H9 (cell line): ENCODE measurements at regions not wholly inside any gene's neighbourhood (a gene's known extent, or its start where the extent isn't known, plus 50 kb on each side); places are given as distances from the start of the nearest gene placed in this dataset.

Experiments used
- DNase-seq: peaks from one replicate; pipeline ENCODE4 v3.0.0-alpha.2; 2017
- H2AFZ ChIP-seq: one replicate; pipeline ENCODE4 v1.6.1; 2013; ENCODE audit warnings: mild to moderate bottlenecking, low read length, control low read depth, moderate library complexity
- H2AK5ac ChIP-seq: 2 replicates; pipeline ENCODE4 v1.6.1; 2013; ENCODE audit warnings: low read length, control low read depth, mixed read lengths; ENCODE audit not compliant: insufficient read length
- H2BK120ac ChIP-seq: one replicate; pipeline ENCODE4 v1.6.1; 2013; ENCODE audit warnings: low read depth, mild to moderate bottlenecking, low read length, control low read depth, inconsistent platforms; ENCODE audit not compliant: poor library complexity, severe bottlenecking
- H2BK12ac ChIP-seq: 2 replicates; pipeline ENCODE4 v1.6.1; 2013; ENCODE audit warnings: low read length, control low read depth, mixed read lengths, low read depth; ENCODE audit not compliant: insufficient read length
- H2BK15ac ChIP-seq: 2 replicates; pipeline ENCODE4 v1.6.1; 2013; ENCODE audit warnings: low read depth, low read length, control low read depth
- H2BK20ac ChIP-seq: one replicate; pipeline ENCODE4 v1.6.1; 2013; ENCODE audit warnings: low read depth, mild to moderate bottlenecking, low read length, control low read depth, inconsistent platforms; ENCODE audit not compliant: poor library complexity, severe bottlenecking
- H2BK5ac ChIP-seq: 2 replicates; pipeline ENCODE4 v1.6.1; 2013; ENCODE audit warnings: low read length, control low read depth, mixed read lengths; ENCODE audit not compliant: insufficient read length
- H3K14ac ChIP-seq: 2 replicates; pipeline ENCODE4 v1.6.1; 2013; ENCODE audit warnings: low read length, control low read depth; ENCODE audit not compliant: insufficient read depth
- H3K18ac ChIP-seq: 2 replicates; pipeline ENCODE4 v1.6.1; 2013; ENCODE audit warnings: low read depth, mild to moderate bottlenecking, mixed read lengths, low read length, control low read depth; ENCODE audit not compliant: insufficient read length
- H3K23ac ChIP-seq: 2 replicates; pipeline ENCODE4 v1.6.1; 2013; ENCODE audit warnings: low read length, control low read depth, mixed read lengths, low read depth; ENCODE audit not compliant: insufficient read length
- H3K23me2 ChIP-seq: 2 replicates; pipeline ENCODE4 v1.6.1; 2013; ENCODE audit warnings: low read depth, mild to moderate bottlenecking, mixed read lengths, low read length, control low read depth; ENCODE audit not compliant: insufficient read length, poor library complexity, severe bottlenecking
- H3K27ac ChIP-seq: 2 replicates; pipeline ENCODE4 v1.5.1; 2013; ENCODE audit warnings: low read length, control low read depth, mixed read lengths, low read depth; ENCODE audit not compliant: insufficient read length
- H3K27me3 ChIP-seq: 2 replicates; pipeline ENCODE4 v1.6.1; 2013; ENCODE audit warnings: low read length, control low read depth, inconsistent platforms; ENCODE audit not compliant: insufficient read depth
- H3K4ac ChIP-seq: 2 replicates; pipeline ENCODE4 v1.6.1; 2013; ENCODE audit warnings: low read depth, mild to moderate bottlenecking, control low read depth, inconsistent platforms, low read length, moderate library complexity
- H3K4me1 ChIP-seq: 2 replicates; pipeline ENCODE4 v1.6.1; 2013; ENCODE audit warnings: low read length, control low read depth, inconsistent platforms; ENCODE audit not compliant: insufficient read depth
- H3K4me2 ChIP-seq: 2 replicates; pipeline ENCODE4 v1.6.1; 2013; ENCODE audit warnings: low read length, control low read depth, mixed read lengths; ENCODE audit not compliant: insufficient read length, insufficient read depth
- H3K56ac ChIP-seq: 2 replicates; pipeline ENCODE4 v1.6.1; 2013; ENCODE audit warnings: low read depth, mild to moderate bottlenecking, mixed read lengths, low read length, control low read depth; ENCODE audit not compliant: insufficient read length
- H3K79me1 ChIP-seq: 2 replicates; pipeline ENCODE4 v1.6.1; 2013; ENCODE audit warnings: low read depth, mild to moderate bottlenecking, moderate library complexity, low read length, control low read depth, inconsistent platforms; ENCODE audit not compliant: insufficient read depth, poor library complexity, severe bottlenecking
- H3K79me2 ChIP-seq: 2 replicates; pipeline ENCODE4 v1.6.1; 2013; ENCODE audit warnings: low read length, control low read depth, inconsistent platforms; ENCODE audit not compliant: insufficient read depth
- H3K9ac ChIP-seq: 2 replicates; pipeline ENCODE4 v1.6.1; 2013; ENCODE audit warnings: low read length, control low read depth, mixed read lengths; ENCODE audit not compliant: insufficient read length; ENCODE audit errors: extremely low read depth
- H3K9me3 ChIP-seq: one replicate; pipeline ENCODE4 v1.6.1; 2013; ENCODE audit warnings: low read depth, low read length, inconsistent platforms; ENCODE audit not compliant: control insufficient read depth
- H3T11ph ChIP-seq: one replicate; pipeline ENCODE4 v1.6.1; 2013; ENCODE audit warnings: mild to moderate bottlenecking, low read length, control low read depth, inconsistent platforms
- H4K20me1 ChIP-seq: one replicate; pipeline ENCODE4 v1.6.1; 2013; ENCODE audit not compliant: control insufficient read depth, insufficient read length, insufficient read depth
- H4K5ac ChIP-seq: 2 replicates; pipeline ENCODE4 v1.6.1; 2013; ENCODE audit warnings: low read depth, mild to moderate bottlenecking, mixed read lengths, low read length, control low read depth; ENCODE audit not compliant: insufficient read length
- H4K8ac ChIP-seq: replicated peaks from 2 replicates; pipeline ENCODE4 v1.6.1; 2013; ENCODE audit warnings: low read length, control low read depth, mixed read lengths, low read depth; ENCODE audit not compliant: insufficient read length
- H4K91ac ChIP-seq: 2 replicates; pipeline ENCODE4 v1.6.1; 2013; ENCODE audit warnings: low read depth, mild to moderate bottlenecking, moderate library complexity, mixed read lengths, low read length, control low read depth; ENCODE audit not compliant: insufficient read length
- H3K27ac Mint-ChIP-seq, 3 experiments: 2 replicates in 2 of 3; 3 replicates in 1 of 3; pipeline ENCODE4 v1.8.0; 2020 to 2021; ENCODE audit warnings: mixed read lengths in 3 of 3, mild to moderate bottlenecking in 1 of 3, moderate library complexity in 1 of 3
- H3K27me3 Mint-ChIP-seq: 2 replicates; pipeline ENCODE4 v1.8.0; 2021; ENCODE audit warnings: low read depth, mild to moderate bottlenecking, moderate library complexity, mixed read lengths
- H3K36me3 Mint-ChIP-seq, 3 experiments: 2 replicates in 2 of 3; 3 replicates in 1 of 3; pipeline ENCODE4 v1.8.0; 2020 to 2021; ENCODE audit warnings: low read depth in 3 of 3, mixed read lengths in 3 of 3; ENCODE audit not compliant: insufficient read depth in 1 of 3
- H3K4me1 Mint-ChIP-seq, 2 experiments: 2 replicates each; pipeline ENCODE4 v1.8.0; 2020; ENCODE audit warnings: mixed read lengths in 2 of 2
- H3K4me3 Mint-ChIP-seq, 2 experiments: 2 replicates in 1 of 2; 3 replicates in 1 of 2; pipeline ENCODE4 v1.8.0; 2020 to 2021; ENCODE audit warnings: mild to moderate bottlenecking in 2 of 2, mixed read lengths in 2 of 2, moderate library complexity in 1 of 2
- H3K9me3 Mint-ChIP-seq, 2 experiments: 2 replicates in 1 of 2; 3 replicates in 1 of 2; pipeline ENCODE4 v1.8.0; 2020; ENCODE audit warnings: mild to moderate bottlenecking in 2 of 2, mixed read lengths in 2 of 2, moderate library complexity in 1 of 2
- CTCF ChIP-seq: fragments of 200-600 bp; sonication (generic); conservative IDR thresholded peaks from 3 replicates; pipeline ENCODE4 v1.8.0; 2021; ENCODE audit warnings: antibody characterized with exemption, mild to moderate bottlenecking
- WGBS: extraction: QIAGEN DNeasy Blood & Tissue Kit; methylation state at CpG from one replicate; pipeline ENCODE4 v1.1.7; 2013; ENCODE audit warnings: missing lambda C conversion rate, low lambda C conversion rate, mixed read lengths; ENCODE audit not compliant: insufficient read length; ENCODE audit errors: extremely low coverage; 5-methylcytosine and 5-hydroxymethylcytosine counted together

GRCh38 chr4:149248191-149248764 is 567.4 kb downstream of the IQCM start:
- H3K18ac ChIP-seq: no peak overlapping the region
- no peak overlapping the region for H2AK5ac ChIP-seq
- Mint-ChIP-seq H3K36me3 (no peaks in the 10 kb centered on the region), H3K27ac (peak overlapping the region in 1 of 3 experiments; percentile 52; a peak in 1 of 7 replicates), H3K9me3 (no peaks in the 10 kb centered on the region; a peak in 1 of 5 replicates), H3K27me3 (no peaks in the 10 kb centered on the region), H3K4me3 (no peak overlapping the region), H3K4me1 (0 out of 4 replicates have a peak, but pooled peaks cover 0 to 2% of the 10 kb centered on the region in 2 experiments)
- no peak overlapping the region for H3K23ac ChIP-seq
- no peak overlapping the region for H2BK20ac ChIP-seq
- no peak overlapping the region for H2BK5ac ChIP-seq
- no peak overlapping the region for H3K56ac ChIP-seq
- H3K27ac ChIP-seq: no peak overlapping the region
- H3K79me1 ChIP-seq: no peaks in the 10 kb centered on the region
- WGBS: no CpG with 5 or more reads among the region's 1 CpG
- no peak overlapping the region for H3K14ac ChIP-seq
- H4K5ac ChIP-seq: no peak overlapping the region
- H3K27me3 ChIP-seq: no peaks in the 10 kb centered on the region
- no peak overlapping the region for H3K4me2 ChIP-seq
- no peaks in the 10 kb centered on the region for H3K79me2 ChIP-seq
- TF ChIP-seq CTCF: no peak
- H2BK12ac ChIP-seq: no peak overlapping the region
- no peaks in the 10 kb centered on the region for H3K4me1 ChIP-seq
- no peaks in the 10 kb centered on the region for H4K20me1 ChIP-seq
- DNase-seq: no peak
- H3K9ac ChIP-seq: no peak overlapping the region
- H3K9me3 ChIP-seq: no peaks in the 10 kb centered on the region
- no peak overlapping the region for H4K91ac ChIP-seq
- no peak overlapping the region for H2AFZ ChIP-seq
- no peaks in the 10 kb centered on the region for H3K23me2 ChIP-seq
- no peak overlapping the region for H4K8ac ChIP-seq
- H3T11ph ChIP-seq: no peak overlapping the region
- H3K4ac ChIP-seq: no peak overlapping the region
- H2BK120ac ChIP-seq: no peak overlapping the region
- no peak overlapping the region for H2BK15ac ChIP-seq
